Fibroblast of pulmonary artery (primary cell): ENCODE measurements at regions not wholly inside any gene's neighbourhood (a gene's known extent, or its start where the extent isn't known, plus 50 kb on each side); places are given as distances from the start of the nearest gene placed in this dataset.

Experiments used
- DNase-seq: peaks from one replicate; pipeline ENCODE4 v3.0.0-alpha.2; 2010; ENCODE audit warnings: low read depth
- H3K4me3 ChIP-seq: replicated peaks from 2 replicates; pipeline ENCODE4 v1.5.1; 2011; ENCODE audit warnings: low read depth, mild to moderate bottlenecking, control low read depth, low read length, moderate library complexity
- TF ChIP-seq, protein P1 (sequence below): IDR thresholded peaks from 2 replicates; pipeline ENCODE4 v1.5.1; 2011; ENCODE audit warnings: mild to moderate bottlenecking, control low read depth, low read length, inconsistent platforms; ENCODE audit errors: missing control alignments

DNA sequence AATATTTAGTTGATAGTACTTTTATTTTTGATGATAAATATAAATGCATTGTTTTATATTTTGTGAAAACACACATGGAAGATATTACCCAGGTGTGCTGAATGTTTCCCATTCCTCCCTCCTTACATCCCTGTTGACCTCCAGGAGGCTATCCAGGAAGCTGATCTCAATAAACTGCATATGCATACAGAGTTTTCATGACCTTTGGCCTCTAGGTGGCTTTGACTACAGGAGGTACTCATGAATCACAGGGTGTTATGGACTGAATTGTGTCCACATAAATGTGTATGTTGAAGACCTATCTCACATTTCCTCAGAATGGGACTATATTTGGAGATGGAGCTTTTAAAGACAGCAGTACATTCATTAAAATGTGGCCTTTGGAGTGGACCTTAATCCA lies 914.9 kb upstream of the NCAM2 start:
- TF ChIP-seq, protein P1, sequence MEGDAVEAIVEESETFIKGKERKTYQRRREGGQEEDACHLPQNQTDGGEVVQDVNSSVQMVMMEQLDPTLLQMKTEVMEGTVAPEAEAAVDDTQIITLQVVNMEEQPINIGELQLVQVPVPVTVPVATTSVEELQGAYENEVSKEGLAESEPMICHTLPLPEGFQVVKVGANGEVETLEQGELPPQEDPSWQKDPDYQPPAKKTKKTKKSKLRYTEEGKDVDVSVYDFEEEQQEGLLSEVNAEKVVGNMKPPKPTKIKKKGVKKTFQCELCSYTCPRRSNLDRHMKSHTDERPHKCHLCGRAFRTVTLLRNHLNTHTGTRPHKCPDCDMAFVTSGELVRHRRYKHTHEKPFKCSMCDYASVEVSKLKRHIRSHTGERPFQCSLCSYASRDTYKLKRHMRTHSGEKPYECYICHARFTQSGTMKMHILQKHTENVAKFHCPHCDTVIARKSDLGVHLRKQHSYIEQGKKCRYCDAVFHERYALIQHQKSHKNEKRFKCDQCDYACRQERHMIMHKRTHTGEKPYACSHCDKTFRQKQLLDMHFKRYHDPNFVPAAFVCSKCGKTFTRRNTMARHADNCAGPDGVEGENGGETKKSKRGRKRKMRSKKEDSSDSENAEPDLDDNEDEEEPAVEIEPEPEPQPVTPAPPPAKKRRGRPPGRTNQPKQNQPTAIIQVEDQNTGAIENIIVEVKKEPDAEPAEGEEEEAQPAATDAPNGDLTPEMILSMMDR = no peak
- DNase-seq = no peak
- H3K4me3 ChIP-seq = no peak overlapping the region

DNA sequence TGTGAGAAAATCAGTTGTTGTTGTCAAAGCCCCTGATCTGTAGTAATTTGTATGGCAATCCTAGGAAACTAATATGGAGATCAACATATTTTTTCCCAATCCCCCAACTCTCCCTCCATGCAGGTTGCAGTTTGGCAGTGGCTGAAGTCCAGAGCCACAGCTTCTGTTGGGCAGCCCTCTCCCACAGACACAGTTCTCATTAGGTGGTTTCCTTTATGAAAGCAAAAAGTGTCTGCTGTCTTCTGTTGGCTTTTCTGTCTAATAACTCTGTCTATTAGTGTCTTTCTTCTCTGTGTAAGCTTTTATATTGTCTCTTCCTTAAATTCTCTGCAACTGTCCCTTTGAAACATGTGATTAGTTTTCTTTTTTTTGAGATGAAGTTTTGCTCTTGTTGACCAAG lies 914.3 kb upstream of the NCAM2 start:
- no peak overlapping the region for H3K4me3 ChIP-seq
- TF ChIP-seq, protein P1 = no peak
- no peak for DNase-seq

DNA sequence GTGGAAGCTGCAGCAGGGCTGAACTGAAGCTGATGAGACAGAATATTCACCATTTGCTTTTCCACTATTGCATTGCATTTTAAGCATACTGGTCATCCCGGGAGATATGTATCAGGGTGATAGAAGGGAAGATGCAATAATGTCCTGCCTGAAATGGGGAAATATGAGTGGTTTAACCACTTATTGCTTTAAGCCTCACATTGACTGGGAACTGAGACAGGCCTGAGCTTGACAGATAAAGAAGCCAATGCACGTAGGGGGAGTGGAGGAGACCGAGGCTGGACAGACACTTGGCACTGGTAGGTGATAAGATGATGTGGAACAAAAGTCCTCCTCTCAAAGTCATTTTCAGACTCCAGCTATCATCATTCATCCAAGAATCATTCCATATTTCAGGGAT lies 911.7 kb upstream of the NCAM2 start:
- TF ChIP-seq, protein P1 = no peak
- no peak overlapping the region for H3K4me3 ChIP-seq
- DNase-seq = no peak

DNA sequence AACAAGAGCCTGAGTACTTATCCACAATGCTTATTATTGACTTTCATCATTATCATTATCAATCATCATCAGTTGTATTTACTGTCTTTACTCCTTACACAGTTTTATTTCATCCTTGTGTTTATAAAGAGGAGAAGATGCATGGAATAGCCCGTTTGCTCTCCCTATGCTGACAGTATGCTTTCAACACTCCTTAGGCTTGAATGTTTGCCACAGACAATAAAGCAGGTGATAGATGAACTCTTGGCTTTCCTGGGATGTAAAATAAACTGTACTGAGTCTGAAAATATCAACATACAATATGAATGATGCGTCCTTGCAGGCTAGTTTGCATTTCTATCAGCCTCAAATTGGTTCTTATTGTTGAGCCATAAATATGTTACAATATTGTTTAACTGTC lies 891.8 kb upstream of the NCAM2 start:
- H3K4me3 ChIP-seq = no peak overlapping the region
- DNase-seq = no peak
- TF ChIP-seq, protein P1 = no peak

DNA sequence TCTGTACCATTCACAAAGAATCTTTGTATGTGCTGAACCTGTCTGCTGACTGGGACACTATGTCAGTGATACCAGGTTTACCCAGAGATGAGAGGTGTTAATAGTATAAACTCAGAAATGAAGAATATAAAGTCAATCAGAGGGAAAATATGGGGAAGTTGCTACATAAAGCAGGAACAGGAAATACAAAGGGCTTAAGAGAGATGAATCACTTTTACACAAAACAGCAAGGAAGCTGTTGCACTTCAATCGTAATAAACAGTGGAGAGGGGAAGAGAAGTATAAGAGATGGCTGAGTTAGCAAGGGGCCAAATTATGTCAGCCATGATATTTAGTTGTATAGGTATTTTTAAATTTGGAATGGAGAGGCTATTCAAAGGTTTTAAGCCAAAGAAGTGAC lies 890.2 kb upstream of the NCAM2 start:
- no peak for DNase-seq
- no peak overlapping the region for H3K4me3 ChIP-seq
- TF ChIP-seq, protein P1 = no peak

DNA sequence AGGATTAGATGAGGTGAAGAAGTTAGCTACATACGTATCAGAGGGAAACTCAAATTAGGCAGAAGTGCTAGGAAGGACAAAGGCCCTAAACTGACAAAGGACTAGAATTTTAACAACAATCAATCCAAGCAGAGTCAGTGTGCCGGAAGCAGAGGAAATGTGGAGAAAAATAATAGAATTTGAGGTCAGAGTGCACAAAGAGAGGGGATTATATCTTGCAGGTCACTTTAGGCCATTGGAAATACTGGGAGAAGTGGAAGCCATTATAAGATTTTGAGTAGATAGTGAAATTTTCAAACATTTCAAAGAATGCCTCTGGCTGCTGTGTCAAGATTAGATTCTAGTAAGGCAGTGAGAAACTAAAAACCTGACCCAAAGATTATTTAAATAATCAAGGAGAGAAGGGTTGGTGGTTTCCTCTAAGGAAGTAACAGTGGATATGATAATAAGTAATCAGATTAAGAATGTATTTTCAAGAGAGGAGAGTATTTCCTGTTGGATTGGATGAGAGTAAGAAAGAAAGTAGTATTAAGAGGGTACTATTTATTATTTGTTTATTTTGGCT lies 889.2 kb upstream of the NCAM2 start:
- no peak for DNase-seq
- H3K4me3 ChIP-seq = no peak overlapping the region
- TF ChIP-seq, protein P1 = no peak

DNA sequence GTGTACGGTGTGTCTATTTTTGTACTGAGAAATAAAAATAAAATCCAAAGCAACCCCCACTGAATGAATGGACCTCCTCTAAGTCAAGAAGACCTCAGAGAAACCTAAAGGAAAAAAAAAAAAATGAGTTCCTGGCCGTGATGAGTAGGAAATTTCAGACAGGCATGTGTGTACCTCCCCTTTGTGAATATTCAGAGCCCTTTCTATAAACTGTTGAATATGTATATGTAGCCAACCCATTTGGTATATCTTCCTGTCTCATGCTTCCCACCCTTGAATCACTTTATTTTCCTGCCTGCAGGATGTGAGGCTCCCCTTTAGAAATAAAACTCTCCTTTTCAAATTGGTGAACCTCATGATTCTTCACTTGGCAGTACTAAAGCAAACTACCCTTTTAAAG lies 887.8 kb upstream of the NCAM2 start:
- TF ChIP-seq, protein P1 = no peak
- H3K4me3 ChIP-seq = no peak overlapping the region
- DNase-seq = no peak
